HepG2 (cell line): ENCODE measurements at regions not wholly inside any gene's neighbourhood (a gene's known extent, or its start where the extent isn't known, plus 50 kb on each side); places are given as distances from the start of the nearest gene placed in this dataset.

ENCODE experiments used
- ATAC-seq: fragments of 200-7000 bp; cut with Tn5 transposase; 3 replicates; pipeline ENCODE4 v1.9.1; 2020; ENCODE audit warnings: mild to moderate bottlenecking, moderate library complexity
- BruUV-seq: library from RNA; stranded (reverse); fragments of 400-500 nt; replicated peaks from 2 replicates; lab custom pipeline; 2021; lab: Mats Ljungman, UMichigan
- CTCF ChIA-PET: fragments of 300-600 bp; formaldehyde crosslinking; extraction: SDS; loops from one replicate; lab custom pipeline; 2021; ENCODE audit warnings: low total read pairs, inconsistent platforms, low intra/inter-chr PET ratio; lab: Yijun Ruan, JAX
- POLR2A ChIA-PET: fragments of 350-600 bp; sonication (Branson Sonifier 250); formaldehyde crosslinking; loops from one replicate; lab custom pipeline; 2020; ENCODE audit warnings: antibody characterized with exemption, inconsistent platforms; lab: Yijun Ruan, JAX
- DNase-seq: peaks from one replicate; pipeline ENCODE4 v3.0.0-alpha.2; 2015; ENCODE audit warnings: low spot score
- FAIRE-seq: peaks from 3 replicates; lab custom pipeline; 2011; peaks lifted over from hg19 to GRCh38; lab: Jason Lieb, UNC
- H2AFZ ChIP-seq: one replicate; pipeline ENCODE4 v1.6.1; 2011; ENCODE audit warnings: low read length, inconsistent platforms
- H3K27ac ChIP-seq: fragments of 300-600 bp; 3 replicates; pipeline ENCODE4 v1.8.0; 2011; ENCODE audit warnings: mixed run types, mild to moderate bottlenecking, mixed read lengths, low read length, inconsistent platforms; ENCODE audit not compliant: insufficient read depth; ENCODE audit errors: extremely low read length
- H3K27me3 ChIP-seq, 2 experiments: fragments of 200-600 bp in 1 of 2; 2 replicates in 1 of 2; 3 replicates in 1 of 2; pipeline versions ENCODE4 v1.6.0 to v1.8.0; 2011; ENCODE audit warnings: low read length in 2 of 2, mild to moderate bottlenecking in 2 of 2, moderate library complexity in 2 of 2, inconsistent platforms in 1 of 2; ENCODE audit not compliant: insufficient read depth in 2 of 2, control insufficient read depth in 1 of 2
- H3K36me3 ChIP-seq, 2 experiments: fragments of 200-600 bp in 1 of 2; replicated peaks in 1 of 2; 2 replicates in 1 of 2; 3 replicates in 1 of 2; pipeline versions ENCODE4 v1.5.1 to v1.8.0; 2011; ENCODE audit warnings: low read length in 2 of 2, inconsistent platforms in 1 of 2; ENCODE audit not compliant: insufficient read depth in 2 of 2, control insufficient read depth in 1 of 2
- H3K4me1 ChIP-seq: 2 replicates; pipeline ENCODE4 v1.5.1; 2012; ENCODE audit warnings: low read length, inconsistent platforms; ENCODE audit not compliant: insufficient read depth
- H3K4me2 ChIP-seq: 2 replicates; pipeline ENCODE4 v1.6.0; 2011; ENCODE audit warnings: low read depth, low read length, inconsistent platforms
- H3K4me3 ChIP-seq, 3 experiments: fragments of 200-600 bp in 1 of 3; sonication (generic), shearing (Covaris generic) in 1 of 3; replicated peaks in 1 of 3; 2 replicates each; pipeline ENCODE4 v1.5.1; 2011 to 2016; ENCODE audit warnings: low read length in 3 of 3, inconsistent platforms in 2 of 3, low read depth in 2 of 3, mild to moderate bottlenecking in 2 of 3, control low read depth in 1 of 3, mixed read lengths in 1 of 3; ENCODE audit not compliant: insufficient read depth in 1 of 3
- H3K79me2 ChIP-seq: one replicate; pipeline ENCODE4 v1.6.1; 2011; ENCODE audit warnings: low read length, inconsistent platforms; ENCODE audit not compliant: insufficient read depth
- H3K9ac ChIP-seq: 2 replicates; pipeline ENCODE4 v1.6.0; 2011; ENCODE audit warnings: mild to moderate bottlenecking, low read depth, low read length, inconsistent platforms; ENCODE audit not compliant: insufficient read depth
- H3K9me3 ChIP-seq: 2 replicates; pipeline ENCODE4 v1.5.1; 2012; ENCODE audit warnings: mild to moderate bottlenecking, low read length
- H4K20me1 ChIP-seq: 2 replicates; pipeline ENCODE4 v1.6.0; 2011; ENCODE audit warnings: inconsistent platforms, mild to moderate bottlenecking, low read length, moderate library complexity; ENCODE audit not compliant: insufficient read depth
- E2F1 ChIP-seq: sonication (generic); formaldehyde crosslinking; IDR thresholded peaks from 2 replicates; pipeline ENCODE4 v1.5.0; 2020; ENCODE audit warnings: missing genetic modification reagents
- ISL2 ChIP-seq: sonication (generic); formaldehyde crosslinking; IDR thresholded peaks from 2 replicates; pipeline ENCODE4 v1.5.0; 2020; ENCODE audit warnings: missing genetic modification reagents
- MAFF ChIP-seq: IDR thresholded peaks from 2 replicates; pipeline ENCODE4 v1.6.1; 2011; ENCODE audit warnings: low read depth, low read length, improper control_type of control experiment
- MAFK ChIP-seq, 2 experiments: IDR thresholded peaks in 1 of 2; conservative IDR thresholded peaks in 1 of 2; 2 replicates each; pipeline ENCODE4 v1.6.1; 2011; ENCODE audit warnings: improper control_type of control experiment in 2 of 2, low read length in 2 of 2
- MATR3 ChIP-seq: sonication (generic); formaldehyde crosslinking; IDR thresholded peaks from 2 replicates; pipeline ENCODE4 v1.4.0; 2020; ENCODE audit warnings: missing genetic modification reagents
- NFE2L2 ChIP-seq: fragments of 150-350 bp; IDR thresholded peaks from 2 replicates; pipeline ENCODE4 v1.6.1; 2014; ENCODE audit warnings: low read length
- STAT6 ChIP-seq: sonication (generic); formaldehyde crosslinking; IDR thresholded peaks from 2 replicates; pipeline ENCODE4 v1.4.0; 2020; ENCODE audit warnings: missing genetic modification reagents, mild to moderate bottlenecking, borderline replicate concordance
- ZFP82 ChIP-seq: sonication (generic); formaldehyde crosslinking; IDR thresholded peaks from 2 replicates; pipeline ENCODE4 v1.5.1; 2020; ENCODE audit warnings: mild to moderate bottlenecking, missing genetic modification reagents, borderline replicate concordance
- ZNF101 ChIP-seq: sonication (generic); formaldehyde crosslinking; IDR thresholded peaks from 2 replicates; pipeline ENCODE4 v1.4.0; 2020; ENCODE audit warnings: mild to moderate bottlenecking, low read depth, missing genetic modification reagents, borderline replicate concordance
- ZNF350 ChIP-seq: sonication (generic); formaldehyde crosslinking; IDR thresholded peaks from 2 replicates; pipeline ENCODE4 v1.4.0; 2020; ENCODE audit warnings: mild to moderate bottlenecking, low read depth, missing genetic modification reagents, borderline replicate concordance
- ZNF652 ChIP-seq: IDR thresholded peaks from 2 replicates; pipeline ENCODE4 v1.6.1; 2016; ENCODE audit warnings: low read depth, borderline replicate concordance
- WGBS: methylation state at CpG from one replicate; pipeline ENCODE4 v1.1.6; 2017; ENCODE audit warnings: low lambda C conversion rate; 5-methylcytosine and 5-hydroxymethylcytosine counted together
- in situ Hi-C: cut with HindIII; loops from 2 replicates; pipeline ENCODE4 v1.10.0; 2017; ENCODE audit warnings: low pct_unique_long_range_greater_than_20kb; ENCODE audit not compliant: extremely low pct_ligation_motif_present
- intact Hi-C: fragments of 100-400 bp; cut with micrococcal nuclease; formaldehyde crosslinking; loops from one replicate; pipeline ENCODE4 v1.10.0; 2022; ENCODE audit not compliant: unreplicated experiment

- no peak overlapping the region for H3K27ac ChIP-seq
- H3K9ac ChIP-seq, result no peak overlapping the region
- FAIRE-seq (no peak), ATAC-seq (no peak), DNase-seq (no peak)
- intact Hi-C loops, result no loop called here
- no peaks in the 10 kb centered on the region for H3K27me3 ChIP-seq
- ChIA-PET CTCF (no interaction called here), POLR2A (no interaction called here)
- H3K9me3 ChIP-seq, result 0 out of 2 replicates have a peak, but pooled peaks cover 9% of the 10 kb centered on the region
- WGBS, result 1% methylated on average over 2 of the region's 2 CpGs
- no peaks in the 10 kb centered on the region for H3K4me1 ChIP-seq
- H4K20me1 ChIP-seq, result no peaks in the 10 kb centered on the region
- TF ChIP-seq NFE2L2 (peak; percentile 33; the same call in 1 of the 2 replicates), MAFK (conservative IDR thresholded peaks at IDR 0.05 in 1 of 2, IDR thresholded peaks at IDR 0.05 in 1 of 2; ENCODE audit: low read length in 2 of 2) (peak; percentile 23 to 45; a peak in 1 of 4 replicates), MAFF (peak; percentile 31), STAT6 (CRISPR knock-in tag) (no peak)
- H3K4me3 ChIP-seq, result no peak overlapping the region
- no TSS peak for BruUV-seq
- no peak overlapping the region for H3K4me2 ChIP-seq
- H2AFZ ChIP-seq, result peak overlapping the region; percentile 12
- no peaks in the 10 kb centered on the region for H3K79me2 ChIP-seq
- H3K36me3 ChIP-seq, result no peaks in the 10 kb centered on the region
- in situ Hi-C loops, result no loop called here
Observed at GRCh38 chr15:61319892-61320291, 90.8 kb upstream of the RORA start.

- POLR2A ChIA-PET, result no interaction called here
Observed at GRCh38 chr15:61318802-61319525, 89.9 kb upstream of the RORA start.

More at GRCh38 chr15:61318802-61319525, 89.9 kb upstream of the RORA start:
- Histone ChIP-seq H3K4me3 (no peak overlapping the region), H3K79me2 (no peaks in the 10 kb centered on the region), H3K27ac (no peak overlapping the region), H3K27me3 (no peaks in the 10 kb centered on the region), H2AFZ (no peak overlapping the region), H3K36me3 (no peaks in the 10 kb centered on the region), H4K20me1 (no peaks in the 10 kb centered on the region), H3K4me2 (no peak overlapping the region), H3K9me3 (no peaks in the 10 kb centered on the region), H3K4me1 (no peaks in the 10 kb centered on the region), H3K9ac (no peak overlapping the region)
- whole genome bisulfite sequencing, result 39% methylated on average over 7 of the region's 7 CpGs
- TF ChIP-seq ZNF350 (CRISPR knock-in tag) (no peak), ZNF652 (CRISPR knock-in tag) (no peak), ZFP82 (CRISPR knock-in tag) (no peak), E2F1 (CRISPR knock-in tag) (no peak), MATR3 (no peak), ZNF101 (CRISPR knock-in tag) (no peak), ISL2 (CRISPR knock-in tag) (no peak)
- ATAC-seq (no peak), DNase-seq (no peak), FAIRE-seq (no peak)
- BruUV-seq, result no TSS peak
- intact Hi-C loops (no loop called here), in situ Hi-C loops (no loop called here)
- CTCF ChIA-PET, result no interaction called here
